ENCODE measurements at regions not wholly inside any gene's neighbourhood (a gene's known extent, or its start where the extent isn't known, plus 50 kb on each side); places are given as distances from the start of the nearest gene placed in this dataset.

DNA sequence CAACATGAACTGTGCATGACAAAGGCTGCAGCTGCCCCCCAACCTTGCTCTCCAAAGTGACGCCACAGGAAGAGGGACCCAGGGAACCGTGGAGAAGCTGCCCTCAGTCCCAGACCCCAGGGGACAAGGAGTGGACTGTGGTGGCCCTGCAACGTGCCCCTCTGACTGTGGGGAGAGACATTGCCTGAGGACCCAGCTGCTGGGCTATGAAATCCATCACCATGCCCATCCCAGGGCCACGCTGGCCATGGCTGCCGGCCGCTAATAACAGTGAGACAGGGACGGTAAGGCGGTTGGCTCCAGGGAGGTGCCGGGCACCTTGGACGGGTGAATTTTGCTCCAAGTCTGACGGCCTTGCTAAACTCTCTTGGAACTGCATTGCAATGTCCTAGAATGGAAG, 211.3 kb upstream of the HDAC4 start:
- TF ChIP-seq, protein P1, sequence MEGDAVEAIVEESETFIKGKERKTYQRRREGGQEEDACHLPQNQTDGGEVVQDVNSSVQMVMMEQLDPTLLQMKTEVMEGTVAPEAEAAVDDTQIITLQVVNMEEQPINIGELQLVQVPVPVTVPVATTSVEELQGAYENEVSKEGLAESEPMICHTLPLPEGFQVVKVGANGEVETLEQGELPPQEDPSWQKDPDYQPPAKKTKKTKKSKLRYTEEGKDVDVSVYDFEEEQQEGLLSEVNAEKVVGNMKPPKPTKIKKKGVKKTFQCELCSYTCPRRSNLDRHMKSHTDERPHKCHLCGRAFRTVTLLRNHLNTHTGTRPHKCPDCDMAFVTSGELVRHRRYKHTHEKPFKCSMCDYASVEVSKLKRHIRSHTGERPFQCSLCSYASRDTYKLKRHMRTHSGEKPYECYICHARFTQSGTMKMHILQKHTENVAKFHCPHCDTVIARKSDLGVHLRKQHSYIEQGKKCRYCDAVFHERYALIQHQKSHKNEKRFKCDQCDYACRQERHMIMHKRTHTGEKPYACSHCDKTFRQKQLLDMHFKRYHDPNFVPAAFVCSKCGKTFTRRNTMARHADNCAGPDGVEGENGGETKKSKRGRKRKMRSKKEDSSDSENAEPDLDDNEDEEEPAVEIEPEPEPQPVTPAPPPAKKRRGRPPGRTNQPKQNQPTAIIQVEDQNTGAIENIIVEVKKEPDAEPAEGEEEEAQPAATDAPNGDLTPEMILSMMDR (IDR thresholded peaks at IDR 0.05), result no peak
- no peak for TF ChIP-seq POLR2A (IDR thresholded peaks at IDR 0.05)
